ENCODE measurements at regions not wholly inside any gene's neighbourhood (a gene's known extent, or its start where the extent isn't known, plus 50 kb on each side); places are given as distances from the start of the nearest gene placed in this dataset.

DNA sequence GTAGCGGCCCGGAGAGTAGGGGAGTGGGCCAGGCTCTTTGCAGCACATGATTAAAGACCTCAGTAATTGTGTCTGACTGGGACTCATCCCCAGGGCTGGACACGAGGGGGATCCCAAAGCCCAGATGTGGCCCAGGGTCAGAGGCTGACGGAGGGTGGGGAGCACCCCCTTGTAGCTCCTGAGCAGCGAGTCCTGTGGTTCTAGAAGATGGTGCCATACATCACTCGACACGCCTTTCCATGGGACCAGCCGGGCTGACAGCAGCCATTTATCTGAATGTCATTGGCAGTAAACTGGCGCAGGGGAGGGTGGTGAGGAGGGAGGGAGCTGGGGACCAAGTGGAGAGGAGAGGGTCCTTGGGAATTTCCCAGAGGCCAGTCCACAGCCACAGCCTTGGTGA is 65.1 kb upstream of the FAM222A start:
- DNase-seq (no peak), ATAC-seq (no peak)
- Mint-ChIP-seq H3K27me3 (peaks cover 61% of the 10 kb centered on the region), H3K4me1 (no peaks in the 10 kb centered on the region), H3K4me3 (no peak overlapping the region), H3K9me3 (no peaks in the 10 kb centered on the region), H3K27ac (no peak overlapping the region)

DNA sequence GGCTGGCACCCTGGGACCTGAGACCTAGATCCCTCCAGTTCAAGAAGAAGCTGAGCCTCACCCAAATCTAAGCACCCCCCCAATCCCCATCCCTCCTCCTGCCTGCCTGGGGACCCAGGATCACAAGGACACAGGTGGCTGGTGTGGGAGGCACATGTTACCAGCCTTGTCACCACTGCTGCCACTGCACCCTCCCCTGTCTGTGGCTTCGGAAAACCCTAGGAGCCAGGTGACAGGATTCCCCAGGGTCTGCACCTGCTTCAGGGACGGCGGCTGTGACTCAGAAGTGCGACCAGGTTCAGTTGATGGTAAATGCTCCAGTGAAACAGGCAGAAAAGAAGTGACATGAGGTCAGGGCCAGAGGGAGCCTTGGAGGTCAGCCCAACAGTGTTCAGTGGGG is 62.8 kb upstream of the FAM222A start:
- Mint-ChIP-seq H3K27me3 (peaks cover 61% of the 10 kb centered on the region), H3K9me3 (no peaks in the 10 kb centered on the region)

DNA sequence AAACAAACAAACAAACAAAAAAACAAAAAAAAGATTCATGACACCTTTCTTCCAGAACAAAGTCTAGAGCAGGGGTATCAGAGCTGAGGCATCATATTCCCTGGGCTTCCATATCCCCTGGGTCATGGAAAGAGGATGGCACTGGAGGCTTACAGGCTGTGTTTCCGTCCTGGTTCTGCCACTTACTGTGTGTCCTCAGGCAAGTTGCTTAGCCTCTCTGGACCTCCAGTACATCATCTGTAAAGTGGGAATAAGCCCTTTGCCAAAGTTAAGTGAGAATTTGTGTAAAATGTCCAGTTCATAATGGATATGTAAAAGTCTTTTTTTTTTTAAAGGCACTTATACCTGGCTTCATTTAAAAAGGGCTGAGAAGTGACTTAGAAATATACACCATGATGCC is 62.0 kb upstream of the FAM222A start:
- Mint-ChIP-seq H3K9me3 (no peaks in the 10 kb centered on the region), H3K4me3 (no peak overlapping the region), H3K27ac (no peak overlapping the region), H3K27me3 (peaks cover 55% of the 10 kb centered on the region), H3K4me1 (no peaks in the 10 kb centered on the region)
- ATAC-seq, result no peak
- DNase-seq, result no peak

More for the DNA sequence above, 62.8 kb upstream of the FAM222A start:
- ATAC-seq (no peak), DNase-seq (no peak)
- Mint-ChIP-seq H3K4me1 (no peaks in the 10 kb centered on the region), H3K27ac (no peak overlapping the region), H3K4me3 (no peak overlapping the region)

DNA sequence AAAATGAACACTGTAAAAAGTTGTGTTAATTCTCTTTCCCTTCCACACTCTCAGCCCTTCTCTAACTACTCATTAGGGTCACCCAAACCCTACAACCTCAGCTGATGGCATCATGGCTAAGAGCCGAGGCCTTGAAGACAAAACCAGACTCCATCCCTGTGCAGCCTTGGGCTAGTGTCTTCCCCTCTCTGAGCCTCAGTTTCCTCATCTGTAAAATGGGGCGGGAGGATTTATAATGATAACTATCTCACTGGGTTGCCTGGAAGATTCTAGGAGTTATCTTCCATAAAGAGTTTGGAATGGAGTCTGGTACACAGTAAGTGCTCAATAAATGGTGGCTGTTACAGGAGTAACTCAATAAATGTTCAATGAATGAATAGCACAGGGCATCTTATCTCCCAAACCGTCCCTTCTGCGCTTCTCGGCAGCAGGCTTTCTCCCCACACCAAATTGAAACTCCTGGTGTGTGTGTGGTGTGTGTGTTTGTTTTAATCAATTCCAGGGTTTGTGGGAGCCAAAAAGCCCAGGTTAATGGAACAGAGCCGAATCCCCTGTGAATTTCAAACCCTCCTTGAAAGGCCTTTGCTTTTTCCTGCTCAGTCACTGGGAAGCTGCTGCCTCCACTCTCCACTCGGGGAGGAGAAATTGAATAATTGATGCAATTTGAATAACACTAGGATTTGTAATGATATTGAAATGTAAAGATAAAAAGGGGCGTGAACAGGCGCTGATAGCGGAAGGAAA is 61.2 kb upstream of the FAM222A start:
- no peak for ATAC-seq
- DNase-seq, result no peak
- no peaks in the 10 kb centered on the region for H3K4me1 Mint-ChIP-seq
- H3K27ac Mint-ChIP-seq, result no peak overlapping the region
- H3K4me3 Mint-ChIP-seq, result no peak overlapping the region
- H3K27me3 Mint-ChIP-seq, result peaks cover 53% of the 10 kb centered on the region
- H3K9me3 Mint-ChIP-seq, result no peaks in the 10 kb centered on the region

DNA sequence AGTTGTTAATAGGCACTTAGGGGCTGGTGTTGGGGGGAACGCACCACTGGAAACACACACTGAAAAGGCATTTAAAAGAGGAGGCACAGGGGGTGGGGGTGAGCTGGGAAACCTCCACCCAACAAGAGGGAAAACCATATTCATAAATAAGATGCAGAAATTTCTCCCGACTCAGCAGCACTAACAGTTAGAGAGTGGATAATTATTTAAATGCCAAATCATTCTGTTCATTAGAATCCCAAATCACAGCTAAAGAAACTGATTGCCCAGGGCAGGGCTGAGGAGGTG is 60.7 kb upstream of the FAM222A start:
- no peaks in the 10 kb centered on the region for H3K4me1 Mint-ChIP-seq
- DNase-seq (no peak), ATAC-seq (no peak)
- no peak overlapping the region for H3K4me3 Mint-ChIP-seq
- no peaks in the 10 kb centered on the region for H3K9me3 Mint-ChIP-seq
- H3K27ac Mint-ChIP-seq, result peak overlapping the region in 1 of 2 donors; percentile 8
- peaks cover 52% of the 10 kb centered on the region for H3K27me3 Mint-ChIP-seq

- Mint-ChIP-seq H3K27ac (no peak overlapping the region), H3K27me3 (peaks cover 52% of the 10 kb centered on the region), H3K4me3 (no peak overlapping the region), H3K4me1 (no peaks in the 10 kb centered on the region), H3K9me3 (no peaks in the 10 kb centered on the region)
- ATAC-seq (no peak), DNase-seq (no peak)
These were observed 59.7 kb upstream of the FAM222A start for GRCh38 chr12:109653890-109654289.

- Mint-ChIP-seq H3K27ac (no peak overlapping the region), H3K4me1 (no peaks in the 10 kb centered on the region), H3K4me3 (no peak overlapping the region), H3K27me3 (peaks cover 51% of the 10 kb centered on the region), H3K9me3 (no peaks in the 10 kb centered on the region)
- DNase-seq, result no peak
- ATAC-seq, result no peak
These were observed 59.3 kb upstream of the FAM222A start for GRCh38 chr12:109654357-109654756.

- ATAC-seq, result no peak
- Mint-ChIP-seq H3K27me3 (peaks cover 39% of the 10 kb centered on the region), H3K9me3 (no peaks in the 10 kb centered on the region), H3K27ac (peak overlapping the region in 1 of 2 donors; percentile 39), H3K4me3 (no peak overlapping the region), H3K4me1 (no peaks in the 10 kb centered on the region)
- no peak for DNase-seq
These were observed 58.0 kb upstream of the FAM222A start for GRCh38 chr12:109655578-109655977.

DNA sequence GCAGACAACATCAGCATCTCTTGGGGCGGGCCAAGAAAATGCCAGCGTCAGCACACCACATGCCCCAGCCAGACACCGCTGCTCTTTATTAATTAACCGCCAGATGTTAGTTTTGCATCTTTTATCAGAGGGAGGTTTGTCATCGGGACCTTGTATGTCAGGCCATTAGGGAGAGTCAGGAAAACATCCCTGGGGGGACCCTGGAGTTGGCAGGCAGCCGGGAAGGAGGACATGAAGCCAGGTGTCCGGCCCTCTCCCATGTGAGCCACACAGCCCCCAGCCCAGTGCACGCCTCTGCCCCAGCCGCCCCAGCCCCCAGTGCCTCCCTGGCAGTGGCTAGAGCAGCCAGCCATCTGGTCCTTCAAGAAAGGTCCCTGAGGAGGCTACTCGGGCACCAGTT is 56.9 kb upstream of the FAM222A start:
- H3K9me3 Mint-ChIP-seq, result no peaks in the 10 kb centered on the region
- DNase-seq (no peak), ATAC-seq (no peak)
- no peaks in the 10 kb centered on the region for H3K4me1 Mint-ChIP-seq
- H3K4me3 Mint-ChIP-seq, result no peak overlapping the region
- no peak overlapping the region for H3K27ac Mint-ChIP-seq
- peaks cover 31% of the 10 kb centered on the region for H3K27me3 Mint-ChIP-seq

- DNase-seq, result no peak
- no peak for ATAC-seq
- no peaks in the 10 kb centered on the region for H3K4me1 Mint-ChIP-seq
- H3K9me3 Mint-ChIP-seq, result no peaks in the 10 kb centered on the region
- no peak overlapping the region for H3K4me3 Mint-ChIP-seq
- no peak overlapping the region for H3K27ac Mint-ChIP-seq
- peaks cover 2% of the 10 kb centered on the region for H3K27me3 Mint-ChIP-seq
These were observed 49.8 kb upstream of the FAM222A start for GRCh38 chr12:109663795-109664194.

Measured in stimulated activated naive CD8-positive, alpha-beta T cell treated with anti-CD3 and anti-CD28 coated beads, Interleukin-15, amount 100 ng/mL, for 72 hours (primary cell).